ENCODE measurements at regions not wholly inside any gene's neighbourhood (a gene's known extent, or its start where the extent isn't known, plus 50 kb on each side); places are given as distances from the start of the nearest gene placed in this dataset.
A peak's percentile ranks its signal among the peaks of the same experiment; 100 is the strongest.

GRCh38 chr17:73834684-73835343 is 190.6 kb upstream of the SDK2 start:
- WGBS (ENCODE audit: insufficient coverage), result 85% methylated on average over 17 of the region's 17 CpGs

GRCh38 chr17:73835605-73836004 is 191.4 kb upstream of the SDK2 start:
- peaks cover 6 to 9% of the 10 kb centered on the region in 2 donors for H3K27me3 Mint-ChIP-seq (ENCODE audit: low read depth in 2 of 2)
- H3K36me3 Mint-ChIP-seq, result no peaks in the 10 kb centered on the region
- H3K4me1 ChIP-seq (ENCODE audit: control insufficient read depth, insufficient read depth, low read length), result peaks cover 15% of the 10 kb centered on the region
- ATAC-seq, result peak in 2 of 3 donors; percentile 49 to 55
- WGBS (ENCODE audit: insufficient coverage), result 4% methylated on average over 4 of the region's 8 CpGs
- no peaks in the 10 kb centered on the region for H3K27me3 ChIP-seq (ENCODE audit: control insufficient read depth, insufficient read depth, low read length)
- peak overlapping the region in 1 of 2 donors; percentile 62 for H3K27ac Mint-ChIP-seq
- no peaks in the 10 kb centered on the region for H3K9me3 ChIP-seq (ENCODE audit: control insufficient read depth, insufficient read depth, low read length)
- H3K27ac ChIP-seq (ENCODE audit: low read length), result no peak overlapping the region
- no peak overlapping the region for H3K4me3 Mint-ChIP-seq
- intact Hi-C loops (cut with micrococcal nuclease), result no loop called here
- H3K36me3 ChIP-seq (ENCODE audit: control insufficient read depth, insufficient read depth, low read length), result no peaks in the 10 kb centered on the region
- no peak overlapping the region for H3K4me3 ChIP-seq (ENCODE audit: low read length)
- no peaks in the 10 kb centered on the region for H3K9me3 Mint-ChIP-seq
- no peak for DNase-seq
- no peak for TF ChIP-seq CTCF (IDR thresholded peaks at IDR 0.05)
- H3K4me1 Mint-ChIP-seq, result peaks cover 31 to 44% of the 10 kb centered on the region in 2 donors

More at GRCh38 chr17:73834684-73835343, 190.6 kb upstream of the SDK2 start:
- Mint-ChIP-seq H3K9me3 (no peaks in the 10 kb centered on the region), H3K27me3 (ENCODE audit: low read depth in 2 of 2) (peaks cover 8 to 9% of the 10 kb centered on the region in 2 donors), H3K27ac (peak overlapping the region in 1 of 2 donors; percentile 62), H3K4me1 (peaks cover 38 to 48% of the 10 kb centered on the region in 2 donors), H3K36me3 (no peaks in the 10 kb centered on the region), H3K4me3 (no peak overlapping the region)
- Histone ChIP-seq H3K27me3 (ENCODE audit: control insufficient read depth, insufficient read depth, low read length) (no peaks in the 10 kb centered on the region), H3K4me3 (ENCODE audit: low read length) (no peak overlapping the region), H3K9me3 (ENCODE audit: control insufficient read depth, insufficient read depth, low read length) (no peaks in the 10 kb centered on the region), H3K36me3 (ENCODE audit: control insufficient read depth, insufficient read depth, low read length) (no peaks in the 10 kb centered on the region), H3K27ac (ENCODE audit: low read length) (no peak overlapping the region), H3K4me1 (ENCODE audit: control insufficient read depth, insufficient read depth, low read length) (peaks cover 23% of the 10 kb centered on the region)
- no peak for TF ChIP-seq CTCF (IDR thresholded peaks at IDR 0.05)
- intact Hi-C loops (cut with micrococcal nuclease), result no loop called here
- DNase-seq, result no peak
- ATAC-seq, result no peak

GRCh38 chr17:73838815-73839214 is 194.6 kb upstream of the SDK2 start:
- H3K27me3 ChIP-seq (ENCODE audit: control insufficient read depth, insufficient read depth, low read length), result no peaks in the 10 kb centered on the region
- Mint-ChIP-seq H3K27ac (no peak overlapping the region), H3K27me3 (ENCODE audit: low read depth in 2 of 2) (peaks cover 6 to 9% of the 10 kb centered on the region in 2 donors), H3K36me3 (no peaks in the 10 kb centered on the region), H3K4me1 (peaks cover 16 to 30% of the 10 kb centered on the region in 2 donors), H3K4me3 (no peak overlapping the region), H3K9me3 (no peaks in the 10 kb centered on the region)
- no peak overlapping the region for H3K4me3 ChIP-seq (ENCODE audit: low read length)
- DNase-seq, result no peak
- no peaks in the 10 kb centered on the region for H3K4me1 ChIP-seq (ENCODE audit: control insufficient read depth, insufficient read depth, low read length)
- ATAC-seq, result no peak
- H3K36me3 ChIP-seq (ENCODE audit: control insufficient read depth, insufficient read depth, low read length), result no peaks in the 10 kb centered on the region
- no peaks in the 10 kb centered on the region for H3K9me3 ChIP-seq (ENCODE audit: control insufficient read depth, insufficient read depth, low read length)
- intact Hi-C loops (cut with micrococcal nuclease), result no loop called here
- H3K27ac ChIP-seq (ENCODE audit: low read length), result no peak overlapping the region
- WGBS (ENCODE audit: insufficient coverage), result 88% methylated on average over 4 of the region's 5 CpGs
- no peak for TF ChIP-seq CTCF (IDR thresholded peaks at IDR 0.05)

- no peaks in the 10 kb centered on the region for H3K9me3 Mint-ChIP-seq
- no peak overlapping the region for H3K4me3 Mint-ChIP-seq
- Histone ChIP-seq H3K4me1 (ENCODE audit: control insufficient read depth, insufficient read depth, low read length) (no peaks in the 10 kb centered on the region), H3K36me3 (ENCODE audit: control insufficient read depth, insufficient read depth, low read length) (no peaks in the 10 kb centered on the region), H3K4me3 (ENCODE audit: low read length) (no peak overlapping the region), H3K27me3 (ENCODE audit: control insufficient read depth, insufficient read depth, low read length) (no peaks in the 10 kb centered on the region), H3K27ac (ENCODE audit: low read length) (no peak overlapping the region), H3K9me3 (ENCODE audit: control insufficient read depth, insufficient read depth, low read length) (no peaks in the 10 kb centered on the region)
- no peaks in the 10 kb centered on the region for H3K36me3 Mint-ChIP-seq
- DNase-seq, result no peak
- peaks cover 0 to 2% of the 10 kb centered on the region in 2 donors for H3K27me3 Mint-ChIP-seq (ENCODE audit: low read depth in 2 of 2)
- no peak for ATAC-seq
- WGBS (ENCODE audit: insufficient coverage), result 50% methylated on average over 1 of the region's 1 CpG
- no peak overlapping the region for H3K27ac Mint-ChIP-seq
- TF ChIP-seq CTCF (IDR thresholded peaks at IDR 0.05), result no peak
- intact Hi-C loops (cut with micrococcal nuclease), result no loop called here
- H3K4me1 Mint-ChIP-seq, result peaks cover 7 to 19% of the 10 kb centered on the region in 2 donors
Observed at GRCh38 chr17:73840829-73841228, 196.6 kb upstream of the SDK2 start.
